PC-9 (cell line): ENCODE measurements at regions not wholly inside any gene's neighbourhood (a gene's known extent, or its start where the extent isn't known, plus 50 kb on each side); places are given as distances from the start of the nearest gene placed in this dataset.

Source experiments
- BruUV-seq: library from RNA; stranded (reverse); fragments of 400-500 nt; replicated peaks from 2 replicates; lab custom pipeline; 2021; lab: Mats Ljungman, UMichigan
- CTCF ChIA-PET: fragments of 300-600 bp; sonication (Branson Sonifier 250); formaldehyde crosslinking; loops from one replicate; lab custom pipeline; 2022; ENCODE audit warnings: antibody characterized with exemption; lab: Charles Lee
- POLR2A ChIA-PET: fragments of 300-600 bp; sonication (Branson Sonifier 250); formaldehyde crosslinking; loops from one replicate; lab custom pipeline; 2022; ENCODE audit warnings: antibody characterized with exemption; ENCODE audit not compliant: unreplicated experiment; lab: Charles Lee
- DNase-seq, 2 experiments: peaks; one replicate each; pipeline versions ENCODE4 v3.0.0 to v3.0.0-alpha.2; 2015 to 2022; ENCODE audit warnings: mixed read lengths in 1 of 2
- H2AFZ ChIP-seq: fragments of 200-600 bp; sonication (generic); 2 replicates; pipeline ENCODE4 v1.8.1; 2017; ENCODE audit warnings: antibody characterized with exemption
- H3F3A ChIP-seq: fragments of 200-600 bp; sonication (generic); 2 replicates; pipeline ENCODE4 v1.8.1; 2017; ENCODE audit warnings: antibody characterized with exemption, mild to moderate bottlenecking, low read depth; ENCODE audit not compliant: insufficient read depth
- H3K27ac ChIP-seq: fragments of 200-600 bp; sonication (generic); 2 replicates; pipeline ENCODE4 v1.6.1; 2016; ENCODE audit warnings: mixed run types
- H3K27me3 ChIP-seq: fragments of 200-600 bp; sonication (generic); 2 replicates; pipeline ENCODE4 v1.6.1; 2016; ENCODE audit warnings: low read depth, mixed run types; ENCODE audit not compliant: insufficient read depth
- H3K36me3 ChIP-seq: fragments of 200-600 bp; sonication (generic); 2 replicates; pipeline ENCODE4 v1.6.1; 2016; ENCODE audit warnings: low read depth, mixed run types
- H3K4me1 ChIP-seq: fragments of 200-600 bp; sonication (generic); replicated peaks from 2 replicates; pipeline ENCODE4 v1.6.1; 2016; ENCODE audit warnings: mixed run types; ENCODE audit not compliant: insufficient read depth
- H3K4me2 ChIP-seq: fragments of 200-600 bp; sonication (generic); 2 replicates; pipeline ENCODE4 v1.6.1; 2017; ENCODE audit warnings: mixed run types
- H3K4me3 ChIP-seq: fragments of 200-600 bp; sonication (generic); 2 replicates; pipeline ENCODE4 v1.6.1; 2016; ENCODE audit warnings: mixed run types
- H3K79me2 ChIP-seq: fragments of 200-600 bp; sonication (generic); 2 replicates; pipeline ENCODE4 v1.6.1; 2017; ENCODE audit warnings: low read depth, mixed run types
- H3K9me2 ChIP-seq: fragments of 200-600 bp; sonication (generic); 2 replicates; pipeline ENCODE4 v1.8.1; 2017; ENCODE audit warnings: mild to moderate bottlenecking; ENCODE audit not compliant: insufficient read depth
- H3K9me3 ChIP-seq: fragments of 200-600 bp; sonication (generic); 2 replicates; pipeline ENCODE4 v1.8.1; 2016; ENCODE audit warnings: low read depth; ENCODE audit not compliant: insufficient read depth
- H4K20me1 ChIP-seq: fragments of 200-600 bp; sonication (generic); 2 replicates; pipeline ENCODE4 v1.8.1; 2017; ENCODE audit not compliant: insufficient read depth
- CTCF ChIP-seq: fragments of 200-600 bp; sonication (generic); conservative IDR thresholded peaks from 2 replicates; pipeline ENCODE4 v1.6.1; 2017; ENCODE audit warnings: mixed run types, antibody characterized with exemption, mild to moderate bottlenecking, moderate library complexity
- EZH2 ChIP-seq: fragments of 200-600 bp; sonication (generic); IDR thresholded peaks from 2 replicates; pipeline ENCODE4 v1.8.0; 2017; ENCODE audit warnings: antibody characterized with exemption, low read depth
- intact Hi-C: fragments of 100-400 bp; cut with micrococcal nuclease; formaldehyde crosslinking; loops from one replicate; pipeline ENCODE4 v1.10.0; 2022; ENCODE audit not compliant: unreplicated experiment

DNA sequence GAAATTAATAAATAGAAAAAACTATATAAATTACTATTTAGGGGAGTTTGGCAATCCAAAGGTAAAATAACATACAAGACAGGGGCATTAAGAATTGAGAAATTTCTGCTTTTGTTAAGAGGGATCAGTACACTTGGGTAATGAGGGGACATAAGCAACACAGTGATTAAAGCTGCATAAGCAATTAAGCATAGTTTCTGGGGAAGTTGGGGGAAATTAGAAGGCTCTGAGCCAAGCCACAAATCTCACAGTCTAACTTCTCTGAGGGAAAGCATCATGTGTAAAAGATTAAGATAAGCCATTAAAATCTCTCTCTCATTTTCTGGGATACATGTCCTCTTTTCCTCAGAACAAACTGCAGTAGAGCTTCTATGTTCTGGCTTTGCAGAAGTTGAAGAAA is 533.9 kb upstream of the LRFN5 start:
- H4K20me1 ChIP-seq, result no peaks in the 10 kb centered on the region
- no peak overlapping the region for H2AFZ ChIP-seq
- H3K9me3 ChIP-seq, result no peaks in the 10 kb centered on the region
- CTCF ChIA-PET, result no interaction called here
- H3K27me3 ChIP-seq, result no peaks in the 10 kb centered on the region
- H3K27ac ChIP-seq, result no peak overlapping the region
- no peaks in the 10 kb centered on the region for H3K9me2 ChIP-seq
- no peaks in the 10 kb centered on the region for H3F3A ChIP-seq
- H3K36me3 ChIP-seq, result no peaks in the 10 kb centered on the region
- H3K4me1 ChIP-seq, result no peaks in the 10 kb centered on the region
- intact Hi-C loops, result no loop called here
- BruUV-seq, result no TSS peak
- TF ChIP-seq CTCF, result no peak
- TF ChIP-seq EZH2, result no peak
- no peak overlapping the region for H3K4me3 ChIP-seq
- POLR2A ChIA-PET, result no interaction called here
- H3K4me2 ChIP-seq, result no peak overlapping the region
- DNase-seq, result no peak
- no peaks in the 10 kb centered on the region for H3K79me2 ChIP-seq

DNA sequence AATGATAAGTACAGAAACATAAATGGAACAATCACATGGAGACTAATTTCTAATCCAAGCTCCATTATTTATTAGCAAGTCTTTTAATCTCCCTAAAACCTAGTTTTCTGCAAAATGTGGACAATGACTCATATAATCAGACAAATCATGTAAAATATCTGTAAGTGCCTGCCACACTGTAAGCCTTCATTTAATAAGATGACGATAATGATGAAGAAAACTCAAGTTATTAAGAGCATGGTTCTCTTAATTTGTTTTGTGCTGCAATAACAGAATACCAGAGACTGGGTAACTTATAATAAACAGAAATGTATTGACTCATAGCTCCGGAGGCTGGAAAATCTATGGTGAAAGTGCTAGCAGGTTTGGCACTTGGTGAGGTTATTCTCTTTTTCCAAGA is 535.3 kb upstream of the LRFN5 start:
- intact Hi-C loops, result no loop called here
- H3K27ac ChIP-seq, result no peak overlapping the region
- no peak for DNase-seq
- H3K9me2 ChIP-seq, result no peaks in the 10 kb centered on the region
- H3K79me2 ChIP-seq, result no peaks in the 10 kb centered on the region
- H3K4me3 ChIP-seq, result no peak overlapping the region
- H3K27me3 ChIP-seq, result no peaks in the 10 kb centered on the region
- ChIA-PET POLR2A (no interaction called here), CTCF (no interaction called here)
- no peaks in the 10 kb centered on the region for H3K4me1 ChIP-seq
- TF ChIP-seq CTCF (no peak), EZH2 (no peak)
- H3K9me3 ChIP-seq, result no peaks in the 10 kb centered on the region
- H3K36me3 ChIP-seq, result no peaks in the 10 kb centered on the region
- H3F3A ChIP-seq, result no peaks in the 10 kb centered on the region
- H2AFZ ChIP-seq, result no peak overlapping the region
- H3K4me2 ChIP-seq, result no peak overlapping the region
- no peaks in the 10 kb centered on the region for H4K20me1 ChIP-seq
- BruUV-seq, result no TSS peak

DNA sequence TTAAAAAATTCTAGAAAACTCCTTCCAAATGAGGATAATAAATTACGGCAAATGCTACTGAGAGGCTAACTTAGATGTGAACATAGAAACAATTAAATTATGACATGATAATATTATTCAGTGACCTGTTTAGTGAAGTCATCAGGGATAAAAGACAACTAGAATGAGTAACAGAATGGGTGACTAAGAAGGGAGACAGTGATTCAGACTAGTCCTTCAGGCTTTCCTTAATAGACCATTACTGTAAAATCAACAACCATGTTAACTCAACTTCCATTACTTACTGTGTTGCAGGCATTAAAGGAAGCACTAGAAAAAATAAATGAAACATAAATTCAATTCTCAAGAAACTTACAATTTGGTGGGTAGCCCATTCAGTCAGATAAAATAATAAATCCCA is 543.9 kb upstream of the LRFN5 start:
- Histone ChIP-seq H3K4me2 (no peak overlapping the region), H3K9me3 (no peaks in the 10 kb centered on the region), H3K36me3 (no peaks in the 10 kb centered on the region), H3K4me3 (no peak overlapping the region), H3K27me3 (no peaks in the 10 kb centered on the region), H3K27ac (no peak overlapping the region), H3K79me2 (no peaks in the 10 kb centered on the region), H2AFZ (no peak overlapping the region), H3K9me2 (no peaks in the 10 kb centered on the region), H3F3A (no peaks in the 10 kb centered on the region), H4K20me1 (no peaks in the 10 kb centered on the region), H3K4me1 (no peaks in the 10 kb centered on the region)
- TF ChIP-seq CTCF (no peak), EZH2 (no peak)
- DNase-seq, result no peak
- POLR2A ChIA-PET, result no interaction called here
- CTCF ChIA-PET, result no interaction called here
- intact Hi-C loops, result loop anchor here (2.0 kb wide), 1 partner anchor 50 kb away; no protein-coding TSS in a partner anchor
- BruUV-seq, result no TSS peak
